ENCODE measurements at regions not wholly inside any gene's neighbourhood (a gene's known extent, or its start where the extent isn't known, plus 50 kb on each side); places are given as distances from the start of the nearest gene placed in this dataset.

- H3K4me1 ChIP-seq (replicated peaks; ENCODE audit: insufficient read depth) = no peaks in the 10 kb centered on the region
- no peaks in the 10 kb centered on the region; the same call in 1 of the 2 replicates for H3K9me2 ChIP-seq (ENCODE audit: insufficient read depth)
- ChIA-PET POLR2A (ENCODE audit: unreplicated experiment) (no interaction called here), CTCF (no interaction called here)
- H3K4me2 ChIP-seq = no peak overlapping the region
- H3K36me3 ChIP-seq (ENCODE audit: low read depth) = no peaks in the 10 kb centered on the region
- H3K27ac ChIP-seq = no peak overlapping the region
- no peak overlapping the region for H2AFZ ChIP-seq
- no peaks in the 10 kb centered on the region for H3K9me3 ChIP-seq (ENCODE audit: insufficient read depth, low read depth)
- no peak overlapping the region for H3K4me3 ChIP-seq
- H3K27me3 ChIP-seq (ENCODE audit: insufficient read depth, low read depth) = no peaks in the 10 kb centered on the region
- no peaks in the 10 kb centered on the region; the same call in 1 of the 2 replicates for H3F3A ChIP-seq (ENCODE audit: insufficient read depth, low read depth)
- intact Hi-C loops (cut with micrococcal nuclease; ENCODE audit: unreplicated experiment) = no loop called here
- TF ChIP-seq, protein P1, sequence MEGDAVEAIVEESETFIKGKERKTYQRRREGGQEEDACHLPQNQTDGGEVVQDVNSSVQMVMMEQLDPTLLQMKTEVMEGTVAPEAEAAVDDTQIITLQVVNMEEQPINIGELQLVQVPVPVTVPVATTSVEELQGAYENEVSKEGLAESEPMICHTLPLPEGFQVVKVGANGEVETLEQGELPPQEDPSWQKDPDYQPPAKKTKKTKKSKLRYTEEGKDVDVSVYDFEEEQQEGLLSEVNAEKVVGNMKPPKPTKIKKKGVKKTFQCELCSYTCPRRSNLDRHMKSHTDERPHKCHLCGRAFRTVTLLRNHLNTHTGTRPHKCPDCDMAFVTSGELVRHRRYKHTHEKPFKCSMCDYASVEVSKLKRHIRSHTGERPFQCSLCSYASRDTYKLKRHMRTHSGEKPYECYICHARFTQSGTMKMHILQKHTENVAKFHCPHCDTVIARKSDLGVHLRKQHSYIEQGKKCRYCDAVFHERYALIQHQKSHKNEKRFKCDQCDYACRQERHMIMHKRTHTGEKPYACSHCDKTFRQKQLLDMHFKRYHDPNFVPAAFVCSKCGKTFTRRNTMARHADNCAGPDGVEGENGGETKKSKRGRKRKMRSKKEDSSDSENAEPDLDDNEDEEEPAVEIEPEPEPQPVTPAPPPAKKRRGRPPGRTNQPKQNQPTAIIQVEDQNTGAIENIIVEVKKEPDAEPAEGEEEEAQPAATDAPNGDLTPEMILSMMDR (conservative IDR thresholded peaks at IDR 0.05) = no peak
- no peak for TF ChIP-seq EZH2 (IDR thresholded peaks at IDR 0.05; ENCODE audit: low read depth)
- no peaks in the 10 kb centered on the region for H3K79me2 ChIP-seq (ENCODE audit: low read depth)
- H4K20me1 ChIP-seq (ENCODE audit: insufficient read depth) = no peaks in the 10 kb centered on the region
- no peak for DNase-seq
- BruUV-seq (replicated peaks) = no TSS peak
Observed at GRCh38 chr1:106226550-106226949, 829.9 kb upstream of the PRMT6 start.

DNA sequence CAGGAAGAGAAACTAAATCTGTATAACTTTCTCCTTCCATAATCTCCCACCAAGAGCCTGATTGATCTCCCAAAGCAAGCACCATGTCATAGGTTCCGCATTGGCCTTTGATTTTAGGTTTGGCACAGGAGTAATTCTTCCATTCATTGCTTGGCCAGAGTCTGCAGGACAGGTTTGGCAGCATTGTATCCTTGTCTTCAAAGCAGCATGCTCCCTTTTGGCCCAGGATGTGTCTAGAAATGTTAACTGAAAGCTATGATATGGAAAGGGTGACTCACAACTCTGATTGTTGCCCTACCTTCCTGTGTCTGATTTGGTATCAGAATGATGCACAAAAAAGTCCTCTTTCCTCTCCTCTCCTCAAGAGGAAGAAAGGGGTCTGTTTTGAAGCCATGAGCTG, 824.3 kb upstream of the PRMT6 start:
- no TSS peak for BruUV-seq (replicated peaks)
- Histone ChIP-seq H3K9me3 (ENCODE audit: insufficient read depth, low read depth) (no peaks in the 10 kb centered on the region), H2AFZ (no peak overlapping the region), H3K4me3 (no peak overlapping the region), H3K4me2 (no peak overlapping the region), H3K79me2 (ENCODE audit: low read depth) (no peaks in the 10 kb centered on the region), H3K27ac (no peak overlapping the region), H3K9me2 (ENCODE audit: insufficient read depth) (no peaks in the 10 kb centered on the region; the same call in 1 of the 2 replicates), H3K27me3 (ENCODE audit: insufficient read depth, low read depth) (no peaks in the 10 kb centered on the region), H3F3A (ENCODE audit: insufficient read depth, low read depth) (no peaks in the 10 kb centered on the region; the same call in 1 of the 2 replicates), H3K36me3 (ENCODE audit: low read depth) (no peaks in the 10 kb centered on the region), H4K20me1 (ENCODE audit: insufficient read depth) (no peaks in the 10 kb centered on the region), H3K4me1 (replicated peaks; ENCODE audit: insufficient read depth) (no peaks in the 10 kb centered on the region)
- ChIA-PET CTCF (no interaction called here), POLR2A (ENCODE audit: unreplicated experiment) (no interaction called here)
- TF ChIP-seq, protein P1 (conservative IDR thresholded peaks at IDR 0.05) = no peak
- no peak for TF ChIP-seq EZH2 (IDR thresholded peaks at IDR 0.05; ENCODE audit: low read depth)
- DNase-seq = no peak
- intact Hi-C loops (cut with micrococcal nuclease; ENCODE audit: unreplicated experiment) = no loop called here

DNA sequence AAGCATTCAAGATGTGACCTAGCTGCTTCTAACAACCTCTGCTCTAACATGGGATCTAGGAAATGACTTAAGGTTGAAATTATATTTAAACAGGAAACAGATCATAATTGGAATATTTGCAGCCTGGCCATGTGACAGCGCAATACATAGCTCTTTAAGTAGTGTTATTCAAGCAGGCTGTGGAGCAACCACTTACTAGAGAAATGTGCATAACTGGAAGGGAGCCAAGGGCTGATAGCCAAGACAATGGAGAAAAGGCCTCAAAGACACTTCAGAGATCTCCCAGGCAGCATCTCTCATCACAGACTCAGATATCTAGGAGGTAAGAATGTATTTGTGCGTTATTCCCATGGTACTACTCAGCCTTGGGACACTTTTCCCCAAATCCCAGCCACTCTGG, 823.0 kb upstream of the PRMT6 start:
- intact Hi-C loops (cut with micrococcal nuclease; ENCODE audit: unreplicated experiment) = no loop called here
- H3K4me2 ChIP-seq = no peak overlapping the region
- no TSS peak for BruUV-seq (replicated peaks)
- ChIA-PET CTCF (no interaction called here), POLR2A (ENCODE audit: unreplicated experiment) (no interaction called here)
- no peak for TF ChIP-seq EZH2 (IDR thresholded peaks at IDR 0.05; ENCODE audit: low read depth)
- TF ChIP-seq, protein P1 (conservative IDR thresholded peaks at IDR 0.05) = no peak
- H2AFZ ChIP-seq = no peak overlapping the region
- no peaks in the 10 kb centered on the region for H4K20me1 ChIP-seq (ENCODE audit: insufficient read depth)
- no peaks in the 10 kb centered on the region for H3K9me3 ChIP-seq (ENCODE audit: insufficient read depth, low read depth)
- H3K9me2 ChIP-seq (ENCODE audit: insufficient read depth) = no peaks in the 10 kb centered on the region; the same call in 1 of the 2 replicates
- H3K27ac ChIP-seq = no peak overlapping the region
- no peaks in the 10 kb centered on the region for H3K36me3 ChIP-seq (ENCODE audit: low read depth)
- no peak overlapping the region for H3K4me3 ChIP-seq
- H3K4me1 ChIP-seq (replicated peaks; ENCODE audit: insufficient read depth) = no peaks in the 10 kb centered on the region
- no peak for DNase-seq
- H3K27me3 ChIP-seq (ENCODE audit: insufficient read depth, low read depth) = no peaks in the 10 kb centered on the region
- H3K79me2 ChIP-seq (ENCODE audit: low read depth) = no peaks in the 10 kb centered on the region
- H3F3A ChIP-seq (ENCODE audit: insufficient read depth, low read depth) = no peaks in the 10 kb centered on the region

Measured in PC-9 (cell line).